OCI-LY7 (cell line): ENCODE measurements at regions not wholly inside any gene's neighbourhood (a gene's known extent, or its start where the extent isn't known, plus 50 kb on each side); places are given as distances from the start of the nearest gene placed in this dataset.

Source experiments
- BruUV-seq: library from RNA; stranded (reverse); fragments of 400-500 nt; replicated peaks from 2 replicates; lab custom pipeline; 2021; lab: Mats Ljungman, UMichigan
- CTCF ChIA-PET: fragments of 300-600 bp; sonication (Branson Sonifier 250); formaldehyde crosslinking; loops from one replicate; lab custom pipeline; 2022; ENCODE audit warnings: antibody characterized with exemption; ENCODE audit not compliant: unreplicated experiment; lab: Charles Lee
- POLR2A ChIA-PET: fragments of 300-600 bp; sonication (Branson Sonifier 250); formaldehyde crosslinking; loops from one replicate; lab custom pipeline; 2022; ENCODE audit warnings: antibody characterized with exemption; lab: Charles Lee
- DNase-seq: peaks from one replicate; pipeline ENCODE4 v3.0.0-alpha.2; 2015; ENCODE audit warnings: low spot score
- H2AFZ ChIP-seq: fragments of 200-600 bp; sonication (generic), shearing (Covaris generic); 2 replicates; pipeline ENCODE4 v1.6.1; 2014; ENCODE audit warnings: mild to moderate bottlenecking, antibody characterized with exemption, low read length, moderate library complexity
- H3K27ac ChIP-seq: fragments of 200-600 bp; sonication (generic); 2 replicates; pipeline ENCODE4 v1.5.1; 2014; ENCODE audit warnings: mixed run types, low read depth, mild to moderate bottlenecking, moderate library complexity, low read length, inconsistent platforms; ENCODE audit not compliant: poor library complexity, severe bottlenecking
- H3K36me3 ChIP-seq: fragments of 200-600 bp; sonication (generic); 2 replicates; pipeline ENCODE4 v1.6.1; 2014; ENCODE audit warnings: mild to moderate bottlenecking, antibody characterized with exemption, low read length, moderate library complexity, mixed read lengths; ENCODE audit not compliant: insufficient read depth
- H3K4me1 ChIP-seq: fragments of 200-600 bp; sonication (generic); 2 replicates; pipeline ENCODE4 v1.5.1; 2014; ENCODE audit warnings: mild to moderate bottlenecking, low read length; ENCODE audit not compliant: insufficient read depth, poor library complexity, severe bottlenecking
- H3K4me2 ChIP-seq: fragments of 200-600 bp; sonication (generic); 2 replicates; pipeline ENCODE4 v1.6.1; 2014; ENCODE audit warnings: mild to moderate bottlenecking, low read length
- H3K4me3 ChIP-seq: fragments of 200-600 bp; sonication (generic); 2 replicates; pipeline ENCODE4 v1.5.1; 2014; ENCODE audit warnings: mild to moderate bottlenecking, low read depth, low read length; ENCODE audit not compliant: poor library complexity, severe bottlenecking
- H3K79me2 ChIP-seq: fragments of 200-600 bp; sonication (generic); 2 replicates; pipeline ENCODE4 v1.6.1; 2016; ENCODE audit warnings: low read depth, mild to moderate bottlenecking, low read length, moderate library complexity, mixed read lengths; ENCODE audit not compliant: insufficient read depth
- H3K9me2 ChIP-seq: fragments of 200-600 bp; sonication (generic); 2 replicates; pipeline ENCODE4 v1.6.1; 2016; ENCODE audit warnings: mild to moderate bottlenecking, low read length, mixed read lengths; ENCODE audit not compliant: insufficient read depth
- H3K9me3 ChIP-seq: fragments of 200-600 bp; sonication (generic); 2 replicates; pipeline ENCODE4 v1.6.1; 2014; ENCODE audit warnings: mild to moderate bottlenecking, mixed run types, low read length, mixed read lengths
- H4K20me1 ChIP-seq: fragments of 200-600 bp; sonication (generic); 2 replicates; pipeline ENCODE4 v1.6.1; 2014; ENCODE audit warnings: mild to moderate bottlenecking, antibody characterized with exemption, low read length, moderate library complexity, mixed read lengths; ENCODE audit not compliant: insufficient read depth
- CTCF ChIP-seq: fragments of 200-600 bp; sonication (generic); conservative IDR thresholded peaks from 2 replicates; pipeline ENCODE4 v1.5.1; 2014; ENCODE audit warnings: mild to moderate bottlenecking, antibody characterized with exemption, low read length, moderate library complexity, mixed read lengths
- EZH2phosphoT487 ChIP-seq: fragments of 200-600 bp; sonication (generic); IDR thresholded peaks from 2 replicates; pipeline ENCODE4 v1.6.1; 2018; ENCODE audit warnings: low read depth, borderline replicate concordance, mild to moderate bottlenecking, mixed run types, antibody characterized with exemption, low read length, moderate library complexity, mixed read lengths
- intact Hi-C: fragments of 100-400 bp; cut with micrococcal nuclease; formaldehyde crosslinking; loops from one replicate; pipeline ENCODE4 v1.10.0; 2022; ENCODE audit not compliant: unreplicated experiment

GRCh38 chr6:23635150-23635549 lies 490.9 kb upstream of the NRSN1 start:
- no peak for TF ChIP-seq CTCF
- no peak for TF ChIP-seq EZH2phosphoT487
- no peaks in the 10 kb centered on the region for H3K9me2 ChIP-seq

GRCh38 chr6:23637296-23637695 lies 488.7 kb upstream of the NRSN1 start:
- CTCF ChIA-PET: no interaction called here
- no peaks in the 10 kb centered on the region for H3K9me2 ChIP-seq
- BruUV-seq: no TSS peak
- no peaks in the 10 kb centered on the region for H3K36me3 ChIP-seq
- no peaks in the 10 kb centered on the region for H4K20me1 ChIP-seq
- no peaks in the 10 kb centered on the region for H3K79me2 ChIP-seq
- no peaks in the 10 kb centered on the region for H3K4me1 ChIP-seq
- H2AFZ ChIP-seq: no peak overlapping the region
- H3K27ac ChIP-seq: no peak overlapping the region
- POLR2A ChIA-PET: no interaction called here
- H3K4me2 ChIP-seq: no peak overlapping the region
- no peak for DNase-seq
- intact Hi-C loops: no loop called here
- TF ChIP-seq EZH2phosphoT487 (no peak), CTCF (no peak)
- no peak overlapping the region for H3K4me3 ChIP-seq
- no peaks in the 10 kb centered on the region for H3K9me3 ChIP-seq

More at GRCh38 chr6:23635150-23635549, 490.9 kb upstream of the NRSN1 start:
- no peak for DNase-seq
- Histone ChIP-seq H3K79me2 (no peaks in the 10 kb centered on the region), H3K4me2 (no peak overlapping the region), H4K20me1 (no peaks in the 10 kb centered on the region), H3K4me1 (no peaks in the 10 kb centered on the region), H3K27ac (no peak overlapping the region), H2AFZ (no peak overlapping the region), H3K36me3 (no peaks in the 10 kb centered on the region), H3K9me3 (no peaks in the 10 kb centered on the region), H3K4me3 (no peak overlapping the region)
- CTCF ChIA-PET: no interaction called here
- intact Hi-C loops: no loop called here
- POLR2A ChIA-PET: no interaction called here
- BruUV-seq: no TSS peak

- DNase-seq: no peak
- CTCF ChIA-PET: interaction anchor here (0.6 kb wide), 1 partner anchor 117 kb away, joined by 3 read pairs; no protein-coding TSS in a partner anchor
- no peak overlapping the region for H3K27ac ChIP-seq
- intact Hi-C loops: no loop called here
- no peaks in the 10 kb centered on the region for H3K9me2 ChIP-seq
- H4K20me1 ChIP-seq: no peaks in the 10 kb centered on the region
- no peaks in the 10 kb centered on the region for H3K9me3 ChIP-seq
- no TSS peak for BruUV-seq
- no peak overlapping the region for H3K4me2 ChIP-seq
- H3K4me3 ChIP-seq: no peak overlapping the region
- H3K4me1 ChIP-seq: no peaks in the 10 kb centered on the region
- no peak overlapping the region for H2AFZ ChIP-seq
- no peaks in the 10 kb centered on the region for H3K79me2 ChIP-seq
- TF ChIP-seq EZH2phosphoT487 (no peak), CTCF (no peak)
- H3K36me3 ChIP-seq: no peaks in the 10 kb centered on the region
- POLR2A ChIA-PET: interaction anchor here (1.0 kb wide), 1 partner anchor 8 kb away, joined by 6 read pairs; no protein-coding TSS in a partner anchor
These were observed 483.2 kb upstream of the NRSN1 start for GRCh38 chr6:23642849-23643248.
